Middle frontal gyrus (tissue), 1 donor: ENCODE measurements at regions not wholly inside any gene's neighbourhood (a gene's known extent, or its start where the extent isn't known, plus 50 kb on each side); places are given as distances from the start of the nearest gene placed in this dataset.
"Not testable (repeated sequence)": the region's sequence is repeated elsewhere in the genome, so short reads cannot be mapped to it uniquely, and the experiment has no call there.

ENCODE experiments used
- DNase-seq: peaks from one replicate; pipeline ENCODE4 v3.0.0-alpha.2; 2015; ENCODE audit warnings: low spot score; ENCODE audit errors: extremely low spot score

DNA sequence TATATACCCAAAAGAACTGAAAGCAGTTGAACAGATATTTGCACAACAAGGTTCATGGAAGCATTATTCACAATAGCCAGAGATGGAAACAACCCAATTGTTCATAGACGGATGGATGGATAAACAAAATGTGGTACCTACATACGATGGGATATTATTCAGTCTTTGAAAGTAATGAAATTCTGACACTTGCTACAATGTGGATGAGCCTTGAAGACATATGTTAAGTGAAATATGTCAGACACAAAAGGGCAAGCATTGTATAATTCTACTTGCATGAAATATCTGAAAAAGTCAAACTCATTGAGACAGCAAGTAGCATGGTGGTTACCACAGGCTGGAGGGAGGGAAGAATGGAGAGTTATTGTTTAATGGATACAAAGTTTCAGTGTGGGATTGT lies 696.1 kb downstream of the MATN1 start:
- DNase-seq = no peak

GRCh38 chr1:30024411-30025195 lies 698.8 kb downstream of the MATN1 start:
- no peak for DNase-seq

GRCh38 chr1:30023339-30024022 lies 699.9 kb downstream of the MATN1 start:
- no peak for DNase-seq

- DNase-seq = no peak
These were observed 709.4 kb downstream of the MATN1 start for GRCh38 chr1:30014031-30014430.

- DNase-seq = no peak
These were observed 710.6 kb downstream of the MATN1 start for GRCh38 chr1:30012455-30013440.

- DNase-seq = no peak
These were observed 711.4 kb downstream of the MATN1 start for GRCh38 chr1:30011970-30012369.

GRCh38 chr1:30010506-30011106 lies 712.8 kb downstream of the MATN1 start:
- no peak for DNase-seq

- DNase-seq = no peak
These were observed 713.7 kb downstream of the MATN1 start for GRCh38 chr1:30009720-30010119.

- DNase-seq = no peak
These were observed 714.3 kb downstream of the MATN1 start for GRCh38 chr1:30008998-30009657.

DNA sequence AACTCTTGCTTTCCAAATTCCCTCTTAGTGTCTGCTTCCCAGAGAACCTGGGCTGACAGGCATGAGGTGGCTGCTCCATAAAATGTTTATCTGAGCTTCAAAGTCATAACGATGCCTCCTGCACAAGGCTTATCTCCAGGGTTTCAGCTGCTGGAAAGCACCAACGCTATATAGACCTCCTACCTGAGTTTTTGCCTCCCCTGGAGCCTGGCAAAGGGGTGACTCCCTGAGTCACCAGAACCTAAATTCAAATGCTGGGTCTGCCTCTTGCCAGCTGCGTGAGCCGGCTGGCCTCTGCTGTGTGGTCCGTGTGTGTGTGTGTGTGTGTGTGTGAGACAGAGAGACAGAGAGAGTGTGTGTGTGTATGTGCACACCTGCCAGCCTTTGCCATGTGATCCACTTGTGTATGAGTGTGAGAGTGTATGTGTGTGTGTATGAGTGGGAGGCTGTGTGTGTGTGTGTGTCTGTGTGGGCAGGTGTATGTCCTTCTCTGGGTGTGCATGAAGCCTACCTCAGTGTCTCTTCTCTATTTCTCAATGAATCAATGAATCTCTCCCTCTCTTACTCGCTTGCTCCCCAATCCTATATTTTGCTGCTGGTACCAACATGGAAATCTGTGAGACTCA lies 714.9 kb downstream of the MATN1 start:
- no peak for DNase-seq

DNA sequence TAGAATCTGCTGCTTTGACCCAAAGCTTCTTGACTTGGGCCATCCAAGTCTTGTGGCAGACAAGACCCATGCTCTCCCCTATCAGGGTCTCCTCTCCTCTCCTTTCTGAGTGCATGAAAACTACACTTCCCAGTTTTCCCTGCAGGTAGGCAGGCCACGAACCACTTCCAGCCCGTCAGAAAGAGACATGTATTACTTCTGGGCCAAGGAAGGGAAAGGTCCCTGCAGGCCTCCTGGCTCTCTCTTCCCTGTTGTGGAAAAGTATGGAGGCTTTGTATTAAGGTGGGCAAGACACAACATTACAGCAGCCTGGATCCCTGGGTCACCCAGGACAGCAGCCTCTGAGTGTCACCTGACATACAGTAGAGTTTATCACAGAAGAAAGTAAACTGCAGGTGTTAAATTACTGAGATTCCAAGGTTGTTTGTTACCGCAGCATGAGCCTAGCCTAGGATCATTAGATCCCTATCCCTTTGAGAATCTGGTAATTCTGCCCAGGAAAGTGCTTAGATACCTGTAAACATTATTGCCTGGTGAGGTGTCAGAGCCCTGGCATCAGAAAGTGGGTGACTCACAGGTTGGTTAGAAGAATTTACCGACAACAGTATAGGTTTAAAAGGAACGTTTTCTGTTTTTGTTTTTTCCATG lies 717.3 kb downstream of the MATN1 start:
- DNase-seq = no peak

DNA sequence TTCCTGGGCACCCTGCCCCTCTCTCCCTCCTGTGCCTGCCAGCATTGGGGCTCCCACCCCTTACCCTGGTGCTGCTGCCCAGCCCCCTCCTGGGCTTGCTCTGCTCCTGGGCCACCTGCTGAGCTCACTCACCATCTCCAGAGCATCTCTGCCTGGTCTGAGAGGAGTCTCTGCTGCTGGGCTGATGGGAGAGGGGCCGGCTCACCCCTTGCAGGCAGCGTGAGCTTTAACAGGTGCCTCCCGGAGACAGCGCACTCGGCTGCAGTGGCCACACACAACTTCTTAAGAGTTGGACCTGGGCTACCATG lies 721.7 kb downstream of the MATN1 start:
- DNase-seq = no peak

DNA sequence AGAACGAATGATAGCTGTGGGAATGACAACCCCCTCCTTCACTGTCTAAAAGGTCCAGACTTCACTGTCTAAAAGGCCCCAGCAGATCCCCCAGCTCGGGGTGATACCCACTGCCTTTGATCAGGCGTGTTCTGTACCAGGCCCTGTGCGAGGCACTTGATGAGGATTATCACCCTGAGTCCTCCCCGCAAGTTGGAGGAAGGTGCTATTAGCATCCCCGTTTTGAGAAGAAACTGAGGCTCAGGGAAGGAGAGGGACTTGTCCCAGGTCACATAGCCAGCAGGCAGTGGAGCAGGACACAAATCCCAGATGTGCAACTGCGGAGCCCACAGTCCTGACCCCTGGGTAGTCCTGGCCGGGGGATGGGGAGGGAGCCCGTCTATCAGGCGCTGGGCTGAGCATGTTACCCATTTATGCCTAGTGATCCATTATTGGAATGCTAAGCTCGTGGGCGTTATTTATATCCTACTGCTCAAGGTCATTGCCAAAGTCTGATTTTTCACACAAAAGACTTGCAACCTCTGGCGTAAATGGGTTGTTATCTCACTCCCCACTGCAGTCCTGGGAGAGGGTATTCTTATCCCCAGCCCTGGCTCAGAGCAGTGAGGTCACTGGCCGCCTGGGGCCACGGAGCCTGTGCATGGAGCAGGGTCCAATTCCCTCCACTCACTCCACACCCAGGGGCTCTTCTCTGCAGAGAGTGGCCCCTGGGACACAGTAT lies 722.2 kb downstream of the MATN1 start:
- DNase-seq = no peak

GRCh38 chr1:30000266-30000665 lies 723.1 kb downstream of the MATN1 start:
- no peak for DNase-seq

DNA sequence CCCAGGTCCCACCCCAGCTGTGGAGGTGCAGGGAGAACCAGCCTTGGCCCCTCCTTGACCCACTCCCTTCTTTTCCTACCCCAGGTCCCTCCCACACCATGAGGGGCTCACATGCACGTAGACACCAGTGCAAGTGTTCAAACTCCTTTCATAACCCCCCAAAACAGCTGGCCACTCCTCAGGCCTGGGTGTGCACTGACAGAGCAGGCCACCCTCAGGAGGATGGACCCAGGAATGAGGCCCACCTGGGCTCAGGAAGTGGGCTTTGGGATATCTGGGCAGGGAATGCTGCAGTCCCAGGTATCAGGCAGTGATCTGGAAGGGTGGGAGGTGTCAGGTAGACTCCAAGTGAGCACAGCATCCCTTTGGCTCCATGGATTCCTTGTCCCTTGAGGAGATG lies 723.8 kb downstream of the MATN1 start:
- DNase-seq = no peak

- DNase-seq = no peak
These were observed 724.7 kb downstream of the MATN1 start for GRCh38 chr1:29998686-29999085.

DNA sequence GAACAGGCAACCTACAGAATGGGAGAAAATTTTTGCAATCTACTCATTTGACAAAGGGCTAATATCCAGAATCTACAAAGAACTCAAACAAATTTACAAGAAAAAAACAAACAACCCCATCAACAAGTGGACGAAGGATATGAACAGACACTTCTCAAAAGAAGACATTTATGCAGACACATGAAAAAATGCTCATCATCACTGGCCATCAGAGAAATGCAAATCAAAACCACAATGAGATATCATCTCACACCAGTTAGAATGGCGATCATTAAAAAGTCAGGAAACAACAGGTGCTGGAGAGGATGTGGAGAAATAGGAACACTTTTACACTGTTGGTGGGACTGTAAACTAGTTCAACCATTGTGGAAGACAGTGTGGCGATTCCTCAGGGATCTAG lies 725.6 kb downstream of the MATN1 start:
- DNase-seq = not testable (repeated sequence)

DNA sequence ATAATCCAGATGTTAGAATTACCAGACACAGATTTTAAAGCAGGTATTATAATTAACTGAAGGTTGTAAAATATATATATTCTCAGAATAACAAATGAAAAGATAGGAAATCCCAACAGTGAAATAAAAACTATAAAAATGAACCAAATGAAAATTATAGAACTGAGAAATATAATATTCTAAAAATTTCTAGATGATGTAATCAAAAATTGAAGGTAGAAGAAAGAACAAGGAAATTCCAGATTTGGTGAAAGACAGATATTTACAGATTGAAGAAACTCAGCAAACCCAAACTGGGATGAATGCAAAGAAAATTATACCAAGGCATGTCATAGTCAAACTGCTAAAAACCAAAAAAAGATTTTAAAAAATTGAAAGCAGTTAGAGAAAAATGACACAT lies 729.4 kb downstream of the MATN1 start:
- DNase-seq = no peak

GRCh38 chr1:29991815-29992214 lies 731.6 kb downstream of the MATN1 start:
- DNase-seq = no peak
